ENCODE measurements at regions not wholly inside any gene's neighbourhood (a gene's known extent, or its start where the extent isn't known, plus 50 kb on each side); places are given as distances from the start of the nearest gene placed in this dataset.
"Not testable (repeated sequence)": the region's sequence is repeated elsewhere in the genome, so short reads cannot be mapped to it uniquely, and the experiment has no call there.

GRCh38 chr18:76051396-76052226 is 443.4 kb downstream of the ZNF516 start:
- Histone ChIP-seq H3K27ac (ENCODE audit: low read depth, low read length) (no peak overlapping the region), H3K4me3 (ENCODE audit: low read depth, low read length) (no peak overlapping the region), H3K4me1 (ENCODE audit: control insufficient read depth, insufficient read depth, low read length) (no peaks in the 10 kb centered on the region), H3K9ac (ENCODE audit: low read depth, low read length) (no peak overlapping the region), H3K27me3 (ENCODE audit: control insufficient read depth, insufficient read depth, low read length) (no peaks in the 10 kb centered on the region), H3K9me3 (ENCODE audit: control insufficient read depth, insufficient read depth, low read length) (no peaks in the 10 kb centered on the region), H3K36me3 (ENCODE audit: control insufficient read depth, insufficient read depth, low read length) (no peaks in the 10 kb centered on the region)

- Histone ChIP-seq H3K27ac (ENCODE audit: low read depth, low read length) (no peak overlapping the region), H3K36me3 (ENCODE audit: control insufficient read depth, insufficient read depth, low read length) (no peaks in the 10 kb centered on the region), H3K4me3 (ENCODE audit: low read depth, low read length) (no peak overlapping the region), H3K9me3 (ENCODE audit: control insufficient read depth, insufficient read depth, low read length) (no peaks in the 10 kb centered on the region), H3K9ac (ENCODE audit: low read depth, low read length) (no peak overlapping the region), H3K27me3 (ENCODE audit: control insufficient read depth, insufficient read depth, low read length) (no peaks in the 10 kb centered on the region), H3K4me1 (ENCODE audit: control insufficient read depth, insufficient read depth, low read length) (no peaks in the 10 kb centered on the region)
Observed at GRCh38 chr18:76046221-76046620, 448.8 kb downstream of the ZNF516 start.

GRCh38 chr18:76042511-76042910 is 452.5 kb downstream of the ZNF516 start:
- no peaks in the 10 kb centered on the region for H3K4me1 ChIP-seq (ENCODE audit: control insufficient read depth, insufficient read depth, low read length)
- no peak overlapping the region for H3K9ac ChIP-seq (ENCODE audit: low read depth, low read length)
- H3K4me3 ChIP-seq (ENCODE audit: low read depth, low read length) = no peak overlapping the region
- H3K27me3 ChIP-seq (ENCODE audit: control insufficient read depth, insufficient read depth, low read length) = no peaks in the 10 kb centered on the region
- no peaks in the 10 kb centered on the region for H3K36me3 ChIP-seq (ENCODE audit: control insufficient read depth, insufficient read depth, low read length)
- H3K9me3 ChIP-seq (ENCODE audit: control insufficient read depth, insufficient read depth, low read length) = no peaks in the 10 kb centered on the region
- no peak overlapping the region for H3K27ac ChIP-seq (ENCODE audit: low read depth, low read length)

- Histone ChIP-seq H3K36me3 (ENCODE audit: control insufficient read depth, insufficient read depth, low read length) (no peaks in the 10 kb centered on the region), H3K27me3 (ENCODE audit: control insufficient read depth, insufficient read depth, low read length) (no peaks in the 10 kb centered on the region), H3K27ac (ENCODE audit: low read depth, low read length) (no peak overlapping the region), H3K9me3 (ENCODE audit: control insufficient read depth, insufficient read depth, low read length) (no peaks in the 10 kb centered on the region), H3K4me1 (ENCODE audit: control insufficient read depth, insufficient read depth, low read length) (no peaks in the 10 kb centered on the region), H3K9ac (ENCODE audit: low read depth, low read length) (no peak overlapping the region), H3K4me3 (ENCODE audit: low read depth, low read length) (no peak overlapping the region)
Observed at GRCh38 chr18:76018210-76018609, 476.8 kb downstream of the ZNF516 start.

DNA sequence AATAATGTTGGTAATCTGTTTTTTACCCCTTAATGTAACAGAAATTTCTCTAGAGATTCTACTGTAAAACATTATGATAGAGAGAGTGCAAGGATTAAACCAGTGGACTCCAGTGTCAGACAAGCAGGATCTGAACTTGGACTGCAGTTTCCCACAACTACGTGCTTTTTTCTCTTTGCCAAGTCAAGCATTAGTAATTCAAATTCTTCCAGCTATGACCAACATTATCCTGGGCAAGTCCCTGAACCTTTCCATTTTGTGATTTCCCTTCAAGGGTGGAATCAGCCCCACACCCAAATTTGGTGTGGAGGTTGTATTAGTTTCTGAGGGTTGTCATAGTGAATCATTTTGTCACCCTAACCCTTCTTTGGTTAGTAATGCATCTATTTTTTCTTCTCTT is 482.0 kb downstream of the ZNF516 start:
- no peaks in the 10 kb centered on the region for H3K27me3 ChIP-seq (ENCODE audit: control insufficient read depth, insufficient read depth, low read length)
- no peak overlapping the region for H3K27ac ChIP-seq (ENCODE audit: low read depth, low read length)
- no peak overlapping the region for H3K9ac ChIP-seq (ENCODE audit: low read depth, low read length)
- H3K36me3 ChIP-seq (ENCODE audit: control insufficient read depth, insufficient read depth, low read length) = no peaks in the 10 kb centered on the region
- no peak overlapping the region for H3K4me3 ChIP-seq (ENCODE audit: low read depth, low read length)
- no peaks in the 10 kb centered on the region for H3K9me3 ChIP-seq (ENCODE audit: control insufficient read depth, insufficient read depth, low read length)
- H3K4me1 ChIP-seq (ENCODE audit: control insufficient read depth, insufficient read depth, low read length) = no peaks in the 10 kb centered on the region

- Histone ChIP-seq H3K27ac (ENCODE audit: low read depth, low read length) (no peak overlapping the region), H3K9me3 (ENCODE audit: control insufficient read depth, insufficient read depth, low read length) (no peaks in the 10 kb centered on the region), H3K4me1 (ENCODE audit: control insufficient read depth, insufficient read depth, low read length) (no peaks in the 10 kb centered on the region), H3K4me3 (ENCODE audit: low read depth, low read length) (no peak overlapping the region), H3K27me3 (ENCODE audit: control insufficient read depth, insufficient read depth, low read length) (no peaks in the 10 kb centered on the region), H3K9ac (ENCODE audit: low read depth, low read length) (no peak overlapping the region), H3K36me3 (ENCODE audit: control insufficient read depth, insufficient read depth, low read length) (no peaks in the 10 kb centered on the region)
Observed at GRCh38 chr18:76005632-76006208, 489.3 kb downstream of the ZNF516 start.

- not testable (repeated sequence) for H3K36me3 ChIP-seq (ENCODE audit: control insufficient read depth, insufficient read depth, low read length); H3K27ac ChIP-seq (ENCODE audit: low read depth, low read length); H3K4me3 ChIP-seq (ENCODE audit: low read depth, low read length)
Observed at GRCh38 chr18:75987913-75988312, 507.1 kb downstream of the ZNF516 start.

DNA sequence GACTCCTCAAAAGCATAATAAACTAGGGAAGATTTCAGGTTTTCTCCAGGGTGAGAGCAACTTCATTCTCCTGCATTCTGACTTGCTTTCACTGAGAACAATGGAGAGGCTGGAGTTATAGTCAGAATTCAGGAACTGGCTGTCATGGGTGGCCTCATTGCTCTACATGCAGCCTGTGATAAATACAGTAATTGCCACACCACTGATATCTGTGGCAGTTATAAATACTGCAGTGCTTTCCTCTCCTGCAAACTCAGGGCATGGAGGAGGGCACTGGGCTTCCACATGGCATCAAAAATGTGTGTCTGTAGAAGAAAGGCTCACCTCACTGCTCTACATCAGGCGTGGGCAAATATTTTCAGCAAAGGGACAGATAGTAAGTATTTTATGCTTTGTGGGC is 510.2 kb downstream of the ZNF516 start:
- H3K27me3 ChIP-seq (ENCODE audit: control insufficient read depth, insufficient read depth, low read length) = no peaks in the 10 kb centered on the region
- 0 out of 2 replicates have a peak, but pooled peaks cover 3% of the 10 kb centered on the region for H3K4me1 ChIP-seq (ENCODE audit: control insufficient read depth, insufficient read depth, low read length)
- no peaks in the 10 kb centered on the region for H3K36me3 ChIP-seq (ENCODE audit: control insufficient read depth, insufficient read depth, low read length)
- no peak overlapping the region for H3K27ac ChIP-seq (ENCODE audit: low read depth, low read length)
- peaks cover 14% of the 10 kb centered on the region for H3K9me3 ChIP-seq (ENCODE audit: control insufficient read depth, insufficient read depth, low read length)
- no peak overlapping the region for H3K4me3 ChIP-seq (ENCODE audit: low read depth, low read length)
- no peak overlapping the region for H3K9ac ChIP-seq (ENCODE audit: low read depth, low read length)

More at GRCh38 chr18:75987913-75988312, 507.1 kb downstream of the ZNF516 start:
- H3K9ac ChIP-seq (ENCODE audit: low read depth, low read length); H3K27me3 ChIP-seq (ENCODE audit: control insufficient read depth, insufficient read depth, low read length); H3K4me1 ChIP-seq (ENCODE audit: control insufficient read depth, insufficient read depth, low read length): not testable (repeated sequence)
- peaks cover 14% of the 10 kb centered on the region for H3K9me3 ChIP-seq (ENCODE audit: control insufficient read depth, insufficient read depth, low read length)

DNA sequence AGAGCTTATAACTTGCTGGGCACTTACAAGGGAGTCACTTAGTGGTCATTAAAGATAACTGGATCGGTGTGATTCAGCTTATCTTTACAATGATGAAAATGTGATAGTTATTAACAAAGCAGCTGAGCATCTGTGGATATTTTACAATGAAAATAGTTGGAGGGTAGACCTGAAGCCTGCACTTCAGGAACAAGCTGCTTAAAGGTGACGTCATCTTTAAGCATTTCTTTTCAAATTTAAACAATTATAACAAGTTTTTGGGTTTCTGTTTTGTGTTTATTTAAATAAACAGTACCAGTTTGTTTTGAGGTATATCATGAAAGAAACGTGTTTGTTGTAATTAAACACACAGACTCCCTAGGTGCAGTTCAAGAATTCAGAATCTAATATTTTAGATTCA is 513.9 kb downstream of the ZNF516 start:
- no peak overlapping the region for H3K27ac ChIP-seq (ENCODE audit: low read depth, low read length)
- 0 out of 2 replicates have a peak, but pooled peaks cover 3% of the 10 kb centered on the region for H3K4me1 ChIP-seq (ENCODE audit: control insufficient read depth, insufficient read depth, low read length)
- H3K4me3 ChIP-seq (ENCODE audit: low read depth, low read length) = no peak overlapping the region
- no peaks in the 10 kb centered on the region for H3K27me3 ChIP-seq (ENCODE audit: control insufficient read depth, insufficient read depth, low read length)
- H3K9me3 ChIP-seq (ENCODE audit: control insufficient read depth, insufficient read depth, low read length) = peaks cover 6% of the 10 kb centered on the region; the same call in 1 of the 2 replicates
- H3K9ac ChIP-seq (ENCODE audit: low read depth, low read length) = no peak overlapping the region
- no peaks in the 10 kb centered on the region for H3K36me3 ChIP-seq (ENCODE audit: control insufficient read depth, insufficient read depth, low read length)

DNA sequence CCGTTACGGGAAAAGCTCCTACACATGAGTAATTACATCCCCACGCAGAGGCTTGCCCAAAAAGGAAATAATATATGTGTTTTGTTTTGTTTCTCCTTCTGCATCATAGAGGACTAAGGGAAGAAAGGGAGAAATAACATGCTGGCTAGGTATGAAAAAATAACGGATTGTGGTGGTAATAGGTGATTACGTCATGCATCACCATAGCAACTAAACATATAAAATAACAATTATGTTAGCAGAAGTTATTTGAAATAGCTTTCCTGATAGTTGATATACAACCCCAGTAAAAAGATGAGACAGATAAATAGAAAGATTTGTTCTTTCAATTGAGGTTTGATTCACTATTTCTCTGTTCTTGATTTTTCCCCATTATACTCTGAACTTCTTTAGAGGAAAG is 518.0 kb downstream of the ZNF516 start:
- no peaks in the 10 kb centered on the region for H3K36me3 ChIP-seq (ENCODE audit: control insufficient read depth, insufficient read depth, low read length)
- H3K27ac ChIP-seq (ENCODE audit: low read depth, low read length) = no peak overlapping the region
- H3K27me3 ChIP-seq (ENCODE audit: control insufficient read depth, insufficient read depth, low read length) = no peaks in the 10 kb centered on the region
- no peak overlapping the region for H3K9ac ChIP-seq (ENCODE audit: low read depth, low read length)
- H3K4me1 ChIP-seq (ENCODE audit: control insufficient read depth, insufficient read depth, low read length) = 0 out of 2 replicates have a peak, but pooled peaks cover 3% of the 10 kb centered on the region
- H3K4me3 ChIP-seq (ENCODE audit: low read depth, low read length) = no peak overlapping the region
- H3K9me3 ChIP-seq (ENCODE audit: control insufficient read depth, insufficient read depth, low read length) = no peaks in the 10 kb centered on the region

DNA sequence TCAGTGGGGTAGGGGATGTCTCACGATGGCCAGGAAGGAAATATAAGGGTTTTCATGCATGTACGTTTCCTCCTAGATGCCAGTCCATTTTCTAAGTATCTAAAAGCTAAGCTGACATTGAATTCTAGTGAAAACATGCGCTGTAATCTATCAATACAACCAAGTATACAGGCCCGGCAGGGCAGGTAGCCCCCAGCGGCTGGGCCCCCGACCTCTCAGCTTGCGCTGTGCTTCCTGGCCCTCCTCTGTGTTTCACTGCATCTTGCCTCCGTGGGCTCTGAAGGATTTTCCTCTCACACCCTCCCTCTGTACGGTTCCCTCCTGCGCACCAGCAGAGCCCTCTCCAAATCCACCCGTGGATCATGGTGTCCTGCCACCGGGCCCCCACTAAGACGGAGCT is 524.8 kb downstream of the ZNF516 start:
- H3K4me3 ChIP-seq (ENCODE audit: low read depth, low read length) = no peak overlapping the region
- H3K27ac ChIP-seq (ENCODE audit: low read depth, low read length) = no peak overlapping the region
- no peaks in the 10 kb centered on the region for H3K9me3 ChIP-seq (ENCODE audit: control insufficient read depth, insufficient read depth, low read length)
- H3K36me3 ChIP-seq (ENCODE audit: control insufficient read depth, insufficient read depth, low read length) = no peaks in the 10 kb centered on the region
- no peak overlapping the region for H3K9ac ChIP-seq (ENCODE audit: low read depth, low read length)
- no peaks in the 10 kb centered on the region for H3K4me1 ChIP-seq (ENCODE audit: control insufficient read depth, insufficient read depth, low read length)
- no peaks in the 10 kb centered on the region for H3K27me3 ChIP-seq (ENCODE audit: control insufficient read depth, insufficient read depth, low read length)
